Tibial nerve (tissue), 4 donors: ENCODE measurements at regions not wholly inside any gene's neighbourhood (a gene's known extent, or its start where the extent isn't known, plus 50 kb on each side); places are given as distances from the start of the nearest gene placed in this dataset.
A peak's percentile ranks its signal among the peaks of the same experiment; 100 is the strongest.

ENCODE experiments used
- DNase-seq, 2 donors: peaks; one replicate each; pipeline ENCODE4 v3.0.0-alpha.2; 2019; ENCODE audit warnings: low spot score in 2 of 2
- H3K27ac ChIP-seq, 4 donors: fragments of 200-600 bp; sonication (generic) in 3 of 4; one replicate each; pipeline ENCODE4 v1.5.1; 2017 to 2019; ENCODE audit warnings: mild to moderate bottlenecking in 1 of 4
- H3K27me3 ChIP-seq, 2 donors: fragments of 200-600 bp; sonication (generic) in 1 of 2; one replicate each; pipeline versions ENCODE4 v1.5.1 to v1.6.0; 2017 to 2019
- H3K36me3 ChIP-seq, 3 donors: fragments of 200-600 bp; sonication (generic); one replicate each; pipeline ENCODE4 v1.5.1; 2018 to 2019
- H3K4me1 ChIP-seq, 4 donors: fragments of 200-600 bp; sonication (generic) in 3 of 4; one replicate each; pipeline ENCODE4 v1.5.1; 2017 to 2019
- H3K4me3 ChIP-seq, 4 donors: fragments of 200-600 bp; sonication (generic) in 3 of 4; one replicate each; pipeline ENCODE4 v1.5.1; 2017 to 2019; ENCODE audit warnings: mild to moderate bottlenecking in 1 of 4, moderate library complexity in 1 of 4
- H3K9me3 ChIP-seq, 4 donors: fragments of 200-600 bp; sonication (generic) in 3 of 4; one replicate each; pipeline ENCODE4 v1.5.1; 2017 to 2019
- EP300 ChIP-seq, 2 donors: sonication (generic); formaldehyde crosslinking; IDR thresholded peaks; one replicate each; pipeline ENCODE4 v1.6.1; 2017; ENCODE audit warnings: antibody characterized with exemption in 2 of 2, mild to moderate bottlenecking in 1 of 2
- POLR2A ChIP-seq, 2 donors: fragments of 450-650 bp; IDR thresholded peaks; one replicate each; pipeline ENCODE4 v1.6.1; 2017; ENCODE audit warnings: antibody characterized with exemption in 2 of 2, mild to moderate bottlenecking in 2 of 2, moderate library complexity in 2 of 2
- WGBS, 2 donors: methylation state at CpG; one replicate each; pipeline ENCODE4 v1.1.5; 2018; 5-methylcytosine and 5-hydroxymethylcytosine counted together
- TF ChIP-seq, protein P1 (sequence below), 5 experiments: fragments of 200-600 bp in 3 of 5; fragments of 450-650 bp in 2 of 5; sonication (generic) in 3 of 5; IDR thresholded peaks; one replicate each; pipeline ENCODE4 v1.5.1; 2016 to 2019; ENCODE audit warnings: antibody characterized with exemption in 5 of 5, mild to moderate bottlenecking in 3 of 5, moderate library complexity in 2 of 5

- peaks cover 0 to 97% (median 61%) of the 10 kb centered on the region in 4 donors for H3K4me1 ChIP-seq
- no peaks in the 10 kb centered on the region for H3K36me3 ChIP-seq
- H3K27me3 ChIP-seq, result no peaks in the 10 kb centered on the region
- TF ChIP-seq EP300 (IDR thresholded peaks at IDR 0.05) (no peak), POLR2A (IDR thresholded peaks at IDR 0.05) (no peak)
- TF ChIP-seq, protein P1, sequence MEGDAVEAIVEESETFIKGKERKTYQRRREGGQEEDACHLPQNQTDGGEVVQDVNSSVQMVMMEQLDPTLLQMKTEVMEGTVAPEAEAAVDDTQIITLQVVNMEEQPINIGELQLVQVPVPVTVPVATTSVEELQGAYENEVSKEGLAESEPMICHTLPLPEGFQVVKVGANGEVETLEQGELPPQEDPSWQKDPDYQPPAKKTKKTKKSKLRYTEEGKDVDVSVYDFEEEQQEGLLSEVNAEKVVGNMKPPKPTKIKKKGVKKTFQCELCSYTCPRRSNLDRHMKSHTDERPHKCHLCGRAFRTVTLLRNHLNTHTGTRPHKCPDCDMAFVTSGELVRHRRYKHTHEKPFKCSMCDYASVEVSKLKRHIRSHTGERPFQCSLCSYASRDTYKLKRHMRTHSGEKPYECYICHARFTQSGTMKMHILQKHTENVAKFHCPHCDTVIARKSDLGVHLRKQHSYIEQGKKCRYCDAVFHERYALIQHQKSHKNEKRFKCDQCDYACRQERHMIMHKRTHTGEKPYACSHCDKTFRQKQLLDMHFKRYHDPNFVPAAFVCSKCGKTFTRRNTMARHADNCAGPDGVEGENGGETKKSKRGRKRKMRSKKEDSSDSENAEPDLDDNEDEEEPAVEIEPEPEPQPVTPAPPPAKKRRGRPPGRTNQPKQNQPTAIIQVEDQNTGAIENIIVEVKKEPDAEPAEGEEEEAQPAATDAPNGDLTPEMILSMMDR (IDR thresholded peaks at IDR 0.05), result no peak
- peak overlapping the region; percentile 51 to 88 (median 80) for H3K27ac ChIP-seq
- WGBS, 2 donors, result 76 to 83% methylated on average over 6 to 10 of the region's 10 CpGs
- H3K9me3 ChIP-seq, result no peaks in the 10 kb centered on the region
- DNase-seq, result no peak
- no peak overlapping the region for H3K4me3 ChIP-seq
Observed at GRCh38 chr17:77393867-77394539, 253.2 kb downstream of the SEC14L1 start.

GRCh38 chr17:77394540-77395295 is 253.9 kb downstream of the SEC14L1 start:
- 48 to 50% methylated on average over 14 to 15 of the region's 15 CpGs for WGBS, 2 donors
- TF ChIP-seq, protein P1 (IDR thresholded peaks at IDR 0.05), result no peak
- TF ChIP-seq EP300 (IDR thresholded peaks at IDR 0.05), result peak in 1 of 2 donors; percentile 24
- Histone ChIP-seq H3K9me3 (no peaks in the 10 kb centered on the region), H3K27ac (peak overlapping the region; percentile 51 to 88 (median 80)), H3K36me3 (no peaks in the 10 kb centered on the region), H3K27me3 (no peaks in the 10 kb centered on the region), H3K4me3 (no peak overlapping the region), H3K4me1 (peaks cover 0 to 97% (median 59%) of the 10 kb centered on the region in 4 donors)
- DNase-seq, result no peak

DNA sequence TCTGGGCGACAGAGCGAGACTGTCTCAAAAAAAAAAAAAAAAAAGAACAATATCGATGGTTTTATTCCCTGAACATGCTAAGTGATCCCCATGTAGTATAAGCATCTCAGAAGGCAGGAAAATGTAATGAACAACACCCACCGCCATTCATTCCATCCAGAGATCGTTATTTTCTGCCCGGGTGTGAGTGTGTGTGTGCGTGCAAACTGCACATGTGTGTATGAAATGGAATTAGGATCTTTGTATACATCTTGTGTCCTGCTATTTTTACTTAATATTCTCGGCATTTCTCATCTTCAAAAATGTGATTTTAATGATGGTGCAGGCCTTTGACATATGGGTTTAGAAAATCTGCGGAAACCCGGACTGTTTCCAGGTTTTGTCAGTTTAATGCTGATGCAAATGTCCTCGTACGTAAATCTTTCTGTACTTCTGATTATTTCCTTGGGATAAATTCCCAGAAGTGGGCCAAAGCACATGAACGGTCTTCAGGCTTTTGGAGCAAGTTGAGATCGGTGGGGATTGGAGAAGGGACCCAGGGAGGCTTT is 254.8 kb downstream of the SEC14L1 start:
- Histone ChIP-seq H3K9me3 (no peaks in the 10 kb centered on the region), H3K36me3 (no peaks in the 10 kb centered on the region), H3K4me3 (no peak overlapping the region), H3K4me1 (peaks cover 0 to 100% (median 62%) of the 10 kb centered on the region in 4 donors), H3K27me3 (no peaks in the 10 kb centered on the region), H3K27ac (peak overlapping the region in 1 of 4 donors; percentile 36)
- TF ChIP-seq, protein P1 (IDR thresholded peaks at IDR 0.05), result no peak
- no peak for TF ChIP-seq POLR2A (IDR thresholded peaks at IDR 0.05)
- no peak for TF ChIP-seq EP300 (IDR thresholded peaks at IDR 0.05)
- 72% methylated on average over 14 of the region's 14 CpGs for WGBS, 2 donors
- no peak for DNase-seq

DNA sequence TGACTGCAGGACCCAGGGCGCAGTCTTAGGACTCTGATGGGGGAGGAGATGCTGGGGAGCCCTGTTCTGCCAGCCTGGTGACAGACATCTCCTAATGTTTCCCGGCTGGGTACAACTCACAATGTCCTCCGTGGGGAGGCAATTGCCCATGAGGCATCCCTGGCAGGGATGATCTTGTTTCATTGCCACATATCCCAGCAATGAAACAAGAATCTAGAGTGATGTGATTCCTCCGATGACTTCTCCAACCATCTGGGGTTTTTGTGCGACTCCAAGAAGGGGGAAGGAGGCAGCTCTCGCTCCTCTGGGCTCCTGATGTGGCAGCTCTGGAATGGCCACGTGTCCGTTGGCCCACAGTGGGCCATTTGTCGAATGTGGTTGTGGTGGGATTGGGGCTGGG is 255.8 kb downstream of the SEC14L1 start:
- TF ChIP-seq, protein P1 (IDR thresholded peaks at IDR 0.05), result no peak
- TF ChIP-seq POLR2A (IDR thresholded peaks at IDR 0.05) (no peak), EP300 (IDR thresholded peaks at IDR 0.05) (no peak)
- DNase-seq, result no peak
- Histone ChIP-seq H3K4me1 (peaks cover 0 to 98% (median 56%) of the 10 kb centered on the region in 4 donors), H3K36me3 (no peaks in the 10 kb centered on the region), H3K27ac (peak overlapping the region in 1 of 4 donors; percentile 9), H3K9me3 (no peaks in the 10 kb centered on the region), H3K4me3 (no peak overlapping the region), H3K27me3 (no peaks in the 10 kb centered on the region)
- 79 to 84% methylated on average over 9 of the region's 9 CpGs for WGBS, 2 donors

DNA sequence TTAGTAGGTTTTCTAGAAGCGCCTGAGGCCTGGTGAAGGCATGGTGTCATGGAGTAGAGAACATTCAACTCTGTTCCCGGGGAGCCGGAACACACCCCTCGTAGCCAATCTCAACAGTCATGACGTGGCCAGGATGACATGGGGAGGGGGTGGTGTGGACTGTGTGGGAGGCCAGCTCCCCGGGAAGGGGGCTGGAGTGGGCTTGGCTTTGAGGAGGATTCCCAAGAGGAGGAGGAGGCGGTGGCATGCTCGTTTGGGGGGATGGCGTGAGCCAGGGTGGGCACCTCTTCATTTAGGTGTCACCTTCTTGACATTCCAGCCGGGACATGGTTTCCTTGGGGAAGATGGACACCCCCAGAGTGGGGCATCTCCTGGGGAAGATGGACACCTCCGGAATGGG is 257.5 kb downstream of the SEC14L1 start:
- Histone ChIP-seq H3K27ac (peak overlapping the region in 2 of 4 donors; percentile 2 to 12), H3K4me1 (peaks cover 0 to 97% (median 44%) of the 10 kb centered on the region in 4 donors), H3K36me3 (peaks cover 0 to 16% (median 0%) of the 10 kb centered on the region in 3 donors), H3K9me3 (no peaks in the 10 kb centered on the region), H3K4me3 (no peak overlapping the region), H3K27me3 (no peaks in the 10 kb centered on the region)
- TF ChIP-seq POLR2A (IDR thresholded peaks at IDR 0.05) (no peak), EP300 (IDR thresholded peaks at IDR 0.05) (no peak)
- TF ChIP-seq, protein P1 (IDR thresholded peaks at IDR 0.05), result no peak
- WGBS, 2 donors, result 61 to 67% methylated on average over 9 to 11 of the region's 11 CpGs
- no peak for DNase-seq
